DMS114 treated with DMSO at 0.1 percent for 48 hours (cell line): ENCODE measurements at regions not wholly inside any gene's neighbourhood (a gene's known extent, or its start where the extent isn't known, plus 50 kb on each side); places are given as distances from the start of the nearest gene placed in this dataset.

Experiments
- DNase-seq: peaks from one replicate; lab custom pipeline; 2025; ENCODE audit not compliant: unreplicated experiment; lab: John Stamatoyannopoulos, UW

DNA sequence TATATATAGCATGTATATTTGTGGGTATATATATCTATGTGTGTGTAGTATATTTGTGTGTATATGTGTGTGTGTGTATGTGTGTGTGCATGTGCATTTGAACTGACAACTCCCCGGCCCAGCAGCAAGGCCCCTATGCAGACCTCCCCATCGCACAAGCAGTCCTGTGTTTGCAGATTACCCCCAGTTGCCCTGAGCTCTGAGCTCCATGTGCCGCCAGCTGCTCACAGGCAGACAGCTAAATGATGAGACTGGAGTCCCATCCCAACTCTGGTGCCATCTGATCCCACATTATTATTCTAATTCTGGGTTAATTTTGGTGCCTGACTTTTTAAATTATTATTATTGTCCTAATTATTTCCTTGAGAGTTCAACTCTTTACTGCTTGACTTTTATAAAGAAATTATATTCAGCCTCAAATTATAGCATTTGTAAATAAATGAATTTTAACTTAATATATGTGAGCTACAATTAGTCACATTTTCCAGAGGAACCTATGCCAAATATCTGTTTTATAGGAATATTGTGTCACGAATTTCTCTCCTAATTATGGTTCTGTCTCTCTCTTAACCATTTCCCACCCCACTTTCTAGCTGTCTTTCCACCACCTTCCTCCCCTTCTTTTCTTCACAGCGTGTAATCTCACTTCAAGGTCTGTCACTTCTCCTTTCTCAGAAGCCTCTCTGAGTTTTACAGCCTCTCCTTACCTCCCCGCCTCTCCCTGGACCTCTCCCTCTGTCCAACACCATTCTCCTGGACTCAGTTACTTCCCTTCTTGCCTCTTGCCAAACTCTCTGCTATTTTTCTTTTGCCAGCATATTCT is 90.6 kb upstream of the SYNDIG1 start:
- no peak for DNase-seq

DNA sequence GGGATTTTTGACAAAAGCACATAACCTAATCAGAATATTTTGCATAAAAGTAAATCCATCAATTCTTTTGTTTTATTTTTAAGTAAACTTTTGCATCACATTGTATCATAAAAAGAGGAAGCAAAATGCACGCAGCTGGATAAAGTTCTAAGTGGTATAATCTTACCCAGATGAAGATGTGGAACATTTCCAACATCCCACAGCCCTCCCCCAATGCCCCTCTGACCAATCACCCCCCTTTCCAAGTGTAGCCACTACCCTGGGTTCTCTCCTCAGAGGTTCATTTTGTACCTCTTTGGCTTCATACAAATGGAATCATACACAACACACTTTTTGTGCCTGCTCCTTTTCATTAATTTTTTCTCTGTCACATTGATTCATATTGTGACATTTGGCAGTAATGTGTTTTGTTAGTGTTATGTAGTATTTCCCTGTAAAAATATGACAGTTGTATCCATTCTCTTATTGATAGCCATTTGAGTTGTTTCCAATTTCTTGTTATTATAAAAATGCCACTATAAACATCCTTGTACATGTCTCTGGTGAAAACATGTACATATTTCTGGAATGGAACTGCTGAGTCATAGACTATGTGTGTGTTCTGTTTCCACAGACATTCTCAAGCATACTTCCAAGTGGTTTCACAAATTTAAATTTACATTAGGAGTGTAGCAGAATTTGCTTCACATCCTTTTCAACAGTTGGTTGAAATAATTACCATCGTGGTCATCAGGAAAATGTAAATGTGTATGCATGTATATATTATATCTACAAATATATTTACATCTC is 92.9 kb upstream of the SYNDIG1 start:
- no peak for DNase-seq

DNA sequence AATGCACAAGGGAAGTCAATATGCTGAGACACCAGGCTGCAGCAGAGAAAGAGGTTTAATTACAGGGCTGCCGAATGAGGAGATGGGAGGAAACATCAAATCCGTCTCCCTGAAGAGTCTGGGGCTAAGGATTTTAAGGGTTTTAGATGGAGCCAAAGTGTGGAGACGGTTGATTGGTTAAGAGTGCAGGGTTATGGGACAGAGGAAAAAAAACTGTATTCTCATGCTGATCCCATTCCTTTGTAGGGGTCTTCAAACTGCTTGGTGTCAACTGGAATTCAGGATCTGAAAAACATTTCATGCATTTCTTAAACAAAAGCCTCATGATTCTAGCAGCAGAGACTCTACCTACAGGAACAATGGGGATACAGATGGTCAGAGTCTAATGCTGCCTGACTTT is 96.1 kb upstream of the SYNDIG1 start:
- DNase-seq: no peak

DNA sequence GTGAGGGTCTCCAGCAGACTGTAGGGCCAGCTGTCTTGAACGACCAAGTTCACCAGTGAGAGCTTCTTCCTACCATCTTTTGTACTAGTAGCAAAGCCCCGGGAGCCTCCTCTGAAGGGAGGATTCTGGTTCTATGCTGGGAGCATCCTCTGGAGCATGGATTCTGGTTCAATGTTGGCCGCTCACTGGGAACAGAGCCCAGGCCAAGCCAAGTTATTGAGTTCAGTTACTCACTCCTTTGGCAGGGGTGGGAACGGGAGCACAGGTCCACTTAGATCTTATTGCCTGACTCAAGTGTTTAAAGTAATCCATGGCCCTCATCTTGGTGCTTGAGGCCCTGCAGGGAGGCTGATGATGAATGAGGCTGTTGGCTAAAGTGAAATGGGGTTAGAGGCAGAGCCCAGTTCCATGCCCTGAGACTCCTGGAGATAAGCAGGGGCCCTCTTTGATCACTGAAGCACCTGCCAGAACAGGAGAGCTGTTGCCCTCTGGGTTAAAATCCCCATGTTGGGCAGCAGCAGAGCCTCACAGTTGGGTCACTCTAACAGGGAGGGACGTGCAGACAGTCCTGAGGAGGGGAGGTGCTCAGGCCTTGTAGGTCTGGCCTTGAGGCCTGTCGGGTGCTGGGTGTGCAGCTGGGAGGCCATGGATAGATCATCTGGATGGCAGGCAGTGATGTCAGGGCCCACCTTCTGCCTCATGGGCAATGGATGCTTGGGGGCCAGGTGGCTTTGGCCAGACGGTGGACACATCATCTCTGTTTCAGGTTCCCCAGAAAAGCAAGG is 98.3 kb upstream of the SYNDIG1 start:
- no peak for DNase-seq

DNA sequence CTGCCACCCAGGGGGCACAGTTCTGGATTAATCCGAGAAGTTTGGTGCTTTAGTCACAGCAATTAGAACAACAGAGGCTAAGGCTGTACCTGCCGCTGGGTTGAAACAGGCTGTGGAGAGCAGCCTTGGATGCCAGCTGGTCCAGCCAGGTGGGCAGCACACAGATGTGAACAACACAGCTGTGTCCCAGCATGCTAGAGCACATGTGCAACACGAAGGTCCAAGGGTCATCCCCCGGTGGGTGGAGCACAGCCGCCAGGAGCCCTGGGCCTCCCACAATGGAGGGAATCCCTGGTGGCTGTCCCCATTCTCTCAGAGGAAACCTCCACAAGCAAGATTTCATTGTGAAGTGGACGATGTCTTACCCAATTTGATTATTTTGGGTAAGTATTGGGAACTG is 99.2 kb upstream of the SYNDIG1 start:
- no peak for DNase-seq

- no peak for DNase-seq
These were observed 101.2 kb upstream of the SYNDIG1 start for GRCh38 chr20:24368253-24368652.

- no peak for DNase-seq
These were observed 103.0 kb upstream of the SYNDIG1 start for GRCh38 chr20:24366336-24367004.

DNA sequence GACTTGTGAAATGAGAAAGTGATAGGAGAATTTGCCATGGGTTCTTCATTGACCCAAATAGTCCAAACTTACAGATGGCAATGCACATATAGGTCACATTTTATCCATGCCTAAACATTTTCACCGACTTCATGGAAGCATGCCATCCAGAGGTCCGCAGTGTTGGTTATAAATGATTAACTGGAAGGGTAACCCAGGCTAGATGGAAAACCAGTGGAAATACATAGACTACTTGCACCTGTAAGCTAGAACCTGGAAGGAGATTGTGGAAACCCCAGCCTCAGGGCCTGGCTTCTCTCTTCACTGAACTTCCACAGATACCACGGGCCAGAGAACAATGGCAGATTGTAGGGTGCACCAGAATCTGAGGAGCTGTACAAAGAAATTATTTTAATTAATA is 103.8 kb upstream of the SYNDIG1 start:
- no peak for DNase-seq

DNA sequence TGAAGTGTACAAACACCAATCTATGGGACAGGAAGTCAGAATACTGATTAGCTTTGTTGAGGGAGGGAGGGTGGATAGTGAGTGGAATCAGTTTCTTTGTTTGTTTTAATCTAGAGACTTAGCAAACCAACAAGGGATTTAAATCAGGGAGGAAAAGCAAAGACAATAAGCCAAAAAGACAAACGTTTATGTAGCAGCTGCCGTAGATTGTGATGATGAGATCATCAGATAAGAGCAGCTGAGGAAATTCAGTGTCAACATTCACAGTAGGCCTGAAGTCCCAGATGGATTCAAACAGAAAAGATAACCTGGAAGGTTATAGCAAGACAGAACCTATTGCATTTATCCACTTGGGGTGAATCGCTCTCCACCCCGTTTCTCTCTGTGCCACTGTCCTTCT is 104.9 kb upstream of the SYNDIG1 start:
- no peak for DNase-seq

DNA sequence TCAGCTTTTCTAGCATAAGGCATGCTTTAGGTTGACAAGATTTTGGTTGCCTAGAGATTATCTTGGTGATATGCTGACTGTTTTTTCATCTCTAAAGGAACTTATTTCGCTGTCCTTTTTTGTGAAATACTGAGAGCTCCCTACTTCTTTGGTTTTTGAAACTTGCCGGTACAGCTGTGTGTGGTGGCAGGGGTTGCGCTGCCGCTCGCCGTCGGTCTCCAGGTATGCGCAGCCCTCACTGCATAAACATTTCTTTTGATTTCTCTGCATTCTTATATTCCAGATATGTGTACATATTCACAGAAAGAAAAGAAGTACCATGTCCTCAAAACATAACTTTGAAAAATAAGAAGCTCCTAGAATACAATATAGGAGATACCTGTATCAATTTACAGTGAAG is 106.4 kb upstream of the SYNDIG1 start:
- no peak for DNase-seq

GRCh38 chr20:24362080-24362479 is 107.3 kb upstream of the SYNDIG1 start:
- no peak for DNase-seq

GRCh38 chr20:24361541-24361940 is 107.9 kb upstream of the SYNDIG1 start:
- DNase-seq: no peak

GRCh38 chr20:24360531-24360930 is 108.9 kb upstream of the SYNDIG1 start:
- DNase-seq: no peak

GRCh38 chr20:24359321-24360027 is 110.0 kb upstream of the SYNDIG1 start:
- no peak for DNase-seq

DNA sequence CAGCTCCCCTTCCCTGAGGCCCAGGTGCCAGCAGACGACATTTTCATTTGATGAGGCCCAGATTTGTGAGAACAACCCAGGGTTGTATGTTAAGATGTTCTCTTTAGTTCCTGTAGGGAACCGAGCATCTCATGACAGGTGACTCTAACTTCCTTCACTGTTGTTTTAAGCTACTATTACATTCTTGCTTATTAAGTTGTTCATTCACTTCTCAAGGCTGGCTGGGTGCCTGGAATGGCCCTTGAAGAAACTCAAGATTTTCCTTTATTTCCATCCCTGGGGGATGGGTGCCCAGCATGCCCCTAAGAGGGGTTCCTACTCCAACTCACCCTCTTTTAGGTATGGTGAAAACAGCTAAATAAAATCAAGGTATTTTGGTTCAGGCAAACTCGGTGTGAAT is 111.5 kb upstream of the SYNDIG1 start:
- no peak for DNase-seq

DNA sequence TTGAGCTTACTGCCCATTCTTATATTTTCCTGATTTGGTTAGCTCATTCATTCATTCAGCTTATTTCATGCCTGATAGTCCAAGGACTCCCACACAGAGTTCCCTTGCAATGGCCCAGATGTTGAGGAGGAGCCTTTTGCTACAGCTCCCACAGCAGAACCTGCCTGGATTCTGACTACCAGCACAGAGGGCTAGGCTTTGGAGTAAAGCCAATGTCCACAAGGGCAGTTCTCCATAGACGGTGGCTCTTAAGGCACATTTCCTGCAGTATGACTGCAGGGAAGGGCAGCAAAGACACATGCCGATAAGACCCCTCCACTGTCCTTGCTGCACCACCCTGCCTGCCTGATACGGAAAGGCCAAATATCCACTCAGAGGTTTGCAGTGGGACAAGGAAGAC is 112.3 kb upstream of the SYNDIG1 start:
- DNase-seq: no peak

DNA sequence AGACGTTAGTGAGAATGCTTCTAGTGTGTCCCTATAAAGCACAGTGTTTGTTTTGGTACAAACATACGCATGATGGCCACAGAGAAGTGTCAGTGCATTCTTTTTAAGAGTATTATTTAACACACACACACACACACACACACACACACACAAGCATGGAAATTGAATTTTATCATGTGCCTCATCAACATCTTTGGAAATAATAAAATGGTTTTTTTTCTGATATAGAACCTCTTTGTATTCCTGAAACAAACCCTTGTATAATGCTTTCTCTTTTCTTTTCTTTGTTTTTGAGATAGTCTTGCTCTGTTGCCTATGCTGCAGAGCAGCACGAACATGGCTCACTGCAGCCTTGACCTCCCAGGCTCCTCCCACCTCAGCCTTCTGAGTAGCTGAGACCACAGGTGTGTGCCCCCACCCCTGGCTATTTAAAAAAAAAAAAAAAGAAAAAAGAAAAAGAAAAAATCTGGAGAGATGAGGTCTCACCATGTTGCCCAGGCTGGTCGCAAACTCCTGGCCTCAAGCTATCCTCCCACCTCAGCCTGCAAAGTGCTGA is 116.2 kb upstream of the SYNDIG1 start:
- DNase-seq: no peak

GRCh38 chr20:24350923-24351368 is 118.5 kb upstream of the SYNDIG1 start:
- DNase-seq: no peak

DNA sequence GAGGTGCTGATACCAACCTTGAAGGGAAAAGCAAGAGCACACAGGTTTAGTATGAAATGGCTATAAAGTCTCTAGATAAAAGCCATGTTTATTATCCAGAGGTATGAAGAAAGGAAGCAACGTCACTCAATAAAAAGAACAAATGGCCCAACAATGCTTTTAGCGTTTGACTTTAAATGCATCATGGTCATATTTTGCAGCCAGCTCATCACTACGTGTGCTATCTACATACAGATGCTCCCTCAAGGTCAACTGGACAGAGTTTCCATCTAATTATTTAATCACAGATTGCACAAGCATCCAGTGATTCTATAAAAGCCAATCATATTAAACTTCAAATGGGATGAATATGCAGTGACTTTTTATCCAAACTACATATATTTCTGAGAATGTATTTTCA is 127.6 kb upstream of the SYNDIG1 start:
- no peak for DNase-seq

DNA sequence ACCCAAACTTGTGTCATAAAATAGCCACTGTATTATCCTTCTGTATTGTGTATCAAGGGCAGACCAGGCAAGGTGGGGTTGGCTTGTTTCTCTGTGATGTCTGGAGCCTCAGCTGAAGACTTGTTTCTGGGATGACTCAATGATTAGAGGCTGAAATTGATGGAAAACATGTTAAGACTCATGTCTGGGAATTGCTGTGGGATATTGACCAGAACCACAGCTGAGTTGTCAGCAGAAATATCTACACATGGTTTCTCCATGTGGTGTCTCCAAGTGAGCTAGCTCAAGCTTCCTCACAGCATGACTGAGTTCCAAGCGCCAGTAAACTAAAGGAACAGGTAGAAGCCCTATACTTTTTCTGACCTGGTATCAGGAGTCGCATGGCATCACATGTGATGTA is 128.5 kb upstream of the SYNDIG1 start:
- DNase-seq: no peak
